Heart left ventricle (tissue), 16 donors: ENCODE measurements at regions not wholly inside any gene's neighbourhood (a gene's known extent, or its start where the extent isn't known, plus 50 kb on each side); places are given as distances from the start of the nearest gene placed in this dataset.

Experiments used
- ATAC-seq, 4 donors: fragments of 200-7000 bp; cut with Tn5 transposase; one replicate each; pipeline ENCODE4 v1.9.1; 2020 to 2022; ENCODE audit warnings: moderate library complexity in 4 of 4, mild to moderate bottlenecking in 3 of 4, moderate number of reproducible peaks in 1 of 4
- DNase-seq, 5 donors: peaks; one replicate each; pipeline ENCODE4 v3.0.0-alpha.2; 2020
- H3K27ac ChIP-seq, 12 donors: fragments of 200-600 bp; sonication (generic) in 4 of 12; one replicate each; pipeline versions ENCODE4 v1.5.0 to v1.8.0; 2016 to 2022; ENCODE audit warnings: mild to moderate bottlenecking in 2 of 12
- H3K27me3 ChIP-seq, 9 donors: fragments of 200-600 bp; sonication (generic) in 2 of 9; one replicate each; pipeline versions ENCODE4 v1.5.1 to v1.8.0; 2016 to 2022; ENCODE audit warnings: mild to moderate bottlenecking in 3 of 9
- H3K36me3 ChIP-seq, 9 donors: fragments of 200-600 bp; sonication (generic) in 2 of 9; one replicate each; pipeline versions ENCODE4 v1.5.0 to v1.8.0; 2018 to 2022; ENCODE audit warnings: mild to moderate bottlenecking in 2 of 9
- H3K4me1 ChIP-seq, 12 donors: fragments of 200-600 bp; sonication (generic) in 4 of 12; one replicate each; pipeline versions ENCODE4 v1.5.0 to v1.8.0; 2016 to 2022; ENCODE audit warnings: mild to moderate bottlenecking in 3 of 12
- H3K4me3 ChIP-seq, 12 donors: fragments of 200-600 bp; sonication (generic) in 4 of 12; one replicate each; pipeline versions ENCODE4 v1.5.0 to v1.8.0; 2017 to 2022; ENCODE audit warnings: mild to moderate bottlenecking in 9 of 12, moderate library complexity in 4 of 12
- H3K9me3 ChIP-seq, 12 donors: fragments of 200-600 bp; sonication (generic) in 4 of 12; one replicate each; pipeline versions ENCODE4 v1.5.0 to v1.8.0; 2016 to 2022; ENCODE audit warnings: mild to moderate bottlenecking in 1 of 12
- POLR2A ChIP-seq, 2 donors: fragments of 450-650 bp; IDR thresholded peaks; one replicate each; pipeline ENCODE4 v1.6.1; 2017; ENCODE audit warnings: antibody characterized with exemption in 2 of 2, mild to moderate bottlenecking in 2 of 2, moderate library complexity in 2 of 2
- WGBS, 4 donors: extraction: QIAGEN DNeasy Blood & Tissue Kit in 2 of 4; methylation state at CpG; one replicate each; pipeline versions ENCODE4 v1.1.5 to v1.1.7; 2013 to 2018; 5-methylcytosine and 5-hydroxymethylcytosine counted together
- intact Hi-C, 10 donors: fragments of 100-400 bp; cut with DNase I; formaldehyde crosslinking; loops; one replicate each; pipeline versions ENCODE4 v1.11.1 to v1.14.2; 2022
- TF ChIP-seq, protein P1 (sequence below), 12 donors: fragments of 200-600 bp; sonication (generic) in 4 of 12; IDR thresholded peaks; one replicate each; pipeline versions ENCODE4 v1.5.0 to v1.8.0; 2018 to 2022; ENCODE audit warnings: antibody characterized with exemption in 12 of 12, mild to moderate bottlenecking in 5 of 12
- donor health status: ischemic (EF 13 %, LVEDD 7.1; RV severe dilation, severe dysfunction).
- donor health status: healthy with polysubstance abuse.
- donor health status: DM: no; HTN: yes; CAD: no.
- donor health status: DM: no; HTN: no; CAD: no.
- donor health status: ischemic (EF 25% LVEDD 6.9; RV normal size, moderate dysfunction).
- donor health status: ischemic (EF 25% LVEDD 5.7; RV mildly dilated, moderate dysfunction).
- donor health status: healthy.
- donor health status: DM: yes; HTN: yes; CAD: no.
- donor health status: ischemic (EF 35%, LVEDD 5.7; RV mildly dilated, moderate dysfunction).
- donor health status: nonischemic (EF 11% LVEDD 7.7; RV severe dilation, severe dysfunction).
- donor health status: DM: yes; HTN: yes; CAD: no.
- donor health status: PGD.
- donor health status: ischemic (EF 29% LVEDD 5.4; RV normal size, mild dysfunction).
- donor health status: nonischemic (EF 23%, LVEDD 6.1; RV moderate dilation, normal function).

- no peak overlapping the region for H3K27ac ChIP-seq
- no peak for TF ChIP-seq POLR2A (IDR thresholded peaks at IDR 0.05)
- TF ChIP-seq, protein P1, sequence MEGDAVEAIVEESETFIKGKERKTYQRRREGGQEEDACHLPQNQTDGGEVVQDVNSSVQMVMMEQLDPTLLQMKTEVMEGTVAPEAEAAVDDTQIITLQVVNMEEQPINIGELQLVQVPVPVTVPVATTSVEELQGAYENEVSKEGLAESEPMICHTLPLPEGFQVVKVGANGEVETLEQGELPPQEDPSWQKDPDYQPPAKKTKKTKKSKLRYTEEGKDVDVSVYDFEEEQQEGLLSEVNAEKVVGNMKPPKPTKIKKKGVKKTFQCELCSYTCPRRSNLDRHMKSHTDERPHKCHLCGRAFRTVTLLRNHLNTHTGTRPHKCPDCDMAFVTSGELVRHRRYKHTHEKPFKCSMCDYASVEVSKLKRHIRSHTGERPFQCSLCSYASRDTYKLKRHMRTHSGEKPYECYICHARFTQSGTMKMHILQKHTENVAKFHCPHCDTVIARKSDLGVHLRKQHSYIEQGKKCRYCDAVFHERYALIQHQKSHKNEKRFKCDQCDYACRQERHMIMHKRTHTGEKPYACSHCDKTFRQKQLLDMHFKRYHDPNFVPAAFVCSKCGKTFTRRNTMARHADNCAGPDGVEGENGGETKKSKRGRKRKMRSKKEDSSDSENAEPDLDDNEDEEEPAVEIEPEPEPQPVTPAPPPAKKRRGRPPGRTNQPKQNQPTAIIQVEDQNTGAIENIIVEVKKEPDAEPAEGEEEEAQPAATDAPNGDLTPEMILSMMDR (IDR thresholded peaks at IDR 0.05) = no peak
- ATAC-seq (no peak), DNase-seq (no peak)
- no peaks in the 10 kb centered on the region for H3K36me3 ChIP-seq
- H3K4me3 ChIP-seq = no peak overlapping the region
- peaks cover 0 to 34% (median 14%) of the 10 kb centered on the region in 12 donors for H3K9me3 ChIP-seq
- intact Hi-C loops = no loop called here
- H3K27me3 ChIP-seq = no peaks in the 10 kb centered on the region
- no peaks in the 10 kb centered on the region for H3K4me1 ChIP-seq
Measured at GRCh38 chr10:65030263-65030662, 1509.1 kb downstream of the REEP3 start.

DNA sequence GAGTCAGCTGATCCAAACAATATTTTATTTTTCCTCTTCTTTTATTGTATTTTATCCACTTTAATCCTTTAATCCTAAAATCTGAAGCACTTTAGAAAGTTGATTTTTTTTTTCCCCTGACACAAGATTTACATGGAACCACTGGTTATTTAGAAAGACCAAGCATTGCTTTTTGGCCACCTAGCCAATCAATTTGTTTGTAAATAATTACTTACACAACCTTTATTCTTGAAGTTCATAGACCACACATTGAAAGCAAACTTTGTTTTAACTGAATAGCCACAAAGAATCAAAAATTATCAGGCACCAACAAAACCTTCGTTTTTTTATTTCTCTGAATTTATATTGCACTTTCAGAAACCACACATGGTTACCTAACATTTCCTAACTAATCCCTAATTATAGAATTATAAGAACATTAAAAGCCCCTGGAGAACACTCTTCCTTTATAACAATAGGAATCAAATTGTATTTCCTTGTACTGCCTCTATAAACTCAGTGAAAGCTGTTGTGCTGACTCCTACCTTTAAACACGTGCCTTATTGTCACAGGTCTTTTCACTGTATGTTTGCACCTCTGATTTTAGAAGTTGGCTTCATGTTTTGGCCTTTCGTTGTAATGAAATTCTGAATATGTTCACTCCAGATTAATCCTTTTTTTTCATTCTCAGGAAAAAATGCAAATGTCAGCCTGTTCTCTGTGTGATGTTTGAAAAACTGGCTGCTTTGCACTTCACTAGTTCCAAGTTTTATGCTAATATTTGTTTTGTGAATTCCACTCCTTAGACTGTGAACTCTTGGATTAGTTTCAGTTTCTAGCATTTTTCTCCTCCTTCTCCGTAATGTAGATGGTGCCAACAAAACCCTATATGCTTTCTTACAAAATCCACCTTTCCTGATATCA, 1511.9 kb downstream of the REEP3 start:
- intact Hi-C loops = no loop called here
- Histone ChIP-seq H3K9me3 (peaks cover 0 to 36% (median 16%) of the 10 kb centered on the region in 12 donors), H3K36me3 (no peaks in the 10 kb centered on the region), H3K27ac (no peak overlapping the region), H3K27me3 (no peaks in the 10 kb centered on the region), H3K4me3 (no peak overlapping the region), H3K4me1 (no peaks in the 10 kb centered on the region)
- WGBS, 4 donors = 46 to 65% (median 62%) methylated on average over 4 of the region's 4 CpGs
- DNase-seq = no peak
- no peak for TF ChIP-seq POLR2A (IDR thresholded peaks at IDR 0.05)
- TF ChIP-seq, protein P1 (IDR thresholded peaks at IDR 0.05) = no peak
- no peak for ATAC-seq

- intact Hi-C loops = no loop called here
- Histone ChIP-seq H3K4me1 (no peaks in the 10 kb centered on the region), H3K27me3 (no peaks in the 10 kb centered on the region), H3K27ac (no peak overlapping the region), H3K9me3 (peaks cover 0 to 36% (median 16%) of the 10 kb centered on the region in 12 donors), H3K4me3 (no peak overlapping the region), H3K36me3 (no peaks in the 10 kb centered on the region)
- TF ChIP-seq, protein P1 (IDR thresholded peaks at IDR 0.05) = no peak
- TF ChIP-seq POLR2A (IDR thresholded peaks at IDR 0.05) = no peak
- no peak for DNase-seq
- ATAC-seq = peak in 1 of 4 donors; percentile 34
- WGBS, 4 donors = 76 to 77% (median 76%) methylated on average over 3 to 4 of the region's 4 CpGs
Measured at GRCh38 chr10:65033957-65034356, 1512.8 kb downstream of the REEP3 start.

DNA sequence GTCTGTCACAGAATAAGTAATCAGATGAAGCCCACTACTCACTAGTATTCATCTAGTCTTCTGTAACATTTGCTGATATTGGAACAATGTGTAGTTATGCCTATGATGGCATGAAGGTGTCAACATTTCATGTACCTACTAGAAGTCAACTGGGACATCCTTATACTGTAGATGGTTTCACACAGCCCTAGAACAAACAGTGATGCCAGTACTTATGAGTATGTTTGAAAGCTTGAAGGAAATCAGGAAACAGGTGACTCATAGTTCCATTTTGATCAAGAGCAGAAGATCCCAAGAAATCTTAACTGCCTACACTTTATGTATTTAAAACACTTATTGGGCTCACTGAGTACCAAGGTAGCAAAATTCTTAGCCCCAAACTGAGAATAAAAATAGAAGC, 1519.6 kb downstream of the REEP3 start:
- H3K27me3 ChIP-seq = no peaks in the 10 kb centered on the region
- peaks cover 0 to 4% (median 0%) of the 10 kb centered on the region in 12 donors for H3K9me3 ChIP-seq
- intact Hi-C loops = no loop called here
- TF ChIP-seq, protein P1 (IDR thresholded peaks at IDR 0.05) = no peak
- TF ChIP-seq POLR2A (IDR thresholded peaks at IDR 0.05) = no peak
- ATAC-seq (no peak), DNase-seq (no peak)
- no peak overlapping the region for H3K27ac ChIP-seq
- no peak overlapping the region for H3K4me3 ChIP-seq
- no peaks in the 10 kb centered on the region for H3K4me1 ChIP-seq
- H3K36me3 ChIP-seq = no peaks in the 10 kb centered on the region
